ENCODE measurements at regions not wholly inside any gene's neighbourhood (a gene's known extent, or its start where the extent isn't known, plus 50 kb on each side); places are given as distances from the start of the nearest gene placed in this dataset.

DNA sequence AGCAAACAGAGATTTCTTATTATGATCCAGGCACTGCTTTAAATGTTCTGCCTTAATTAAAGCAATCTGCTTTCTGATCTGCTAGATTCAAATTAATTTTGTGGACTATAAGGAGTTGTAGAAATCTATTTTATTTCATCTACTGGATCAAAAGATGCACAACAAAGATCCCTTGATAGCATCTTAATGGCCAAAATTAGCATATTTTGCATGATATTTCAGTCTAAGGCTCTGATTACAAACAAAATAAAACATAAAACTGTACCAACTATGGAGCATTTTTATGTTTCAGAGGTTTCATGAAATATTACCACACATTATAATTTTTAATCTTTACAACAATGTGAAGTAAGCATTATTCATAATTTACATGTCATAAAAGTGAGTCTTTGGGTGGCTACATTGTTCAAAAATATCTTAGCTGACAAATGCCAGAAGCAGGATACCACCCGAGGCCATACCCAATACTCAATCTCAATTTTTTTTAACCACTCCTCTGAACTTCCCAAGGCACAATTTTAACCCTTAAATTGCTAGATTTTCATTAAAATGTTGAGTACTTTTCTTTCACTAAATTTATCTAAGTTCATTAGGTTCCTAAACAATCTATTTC is 929.5 kb downstream of the KCNA4 start:
- ATAC-seq (ENCODE audit: insufficient read depth, low FRiP score) (no peak), DNase-seq (no peak)
- TF ChIP-seq, protein P1, sequence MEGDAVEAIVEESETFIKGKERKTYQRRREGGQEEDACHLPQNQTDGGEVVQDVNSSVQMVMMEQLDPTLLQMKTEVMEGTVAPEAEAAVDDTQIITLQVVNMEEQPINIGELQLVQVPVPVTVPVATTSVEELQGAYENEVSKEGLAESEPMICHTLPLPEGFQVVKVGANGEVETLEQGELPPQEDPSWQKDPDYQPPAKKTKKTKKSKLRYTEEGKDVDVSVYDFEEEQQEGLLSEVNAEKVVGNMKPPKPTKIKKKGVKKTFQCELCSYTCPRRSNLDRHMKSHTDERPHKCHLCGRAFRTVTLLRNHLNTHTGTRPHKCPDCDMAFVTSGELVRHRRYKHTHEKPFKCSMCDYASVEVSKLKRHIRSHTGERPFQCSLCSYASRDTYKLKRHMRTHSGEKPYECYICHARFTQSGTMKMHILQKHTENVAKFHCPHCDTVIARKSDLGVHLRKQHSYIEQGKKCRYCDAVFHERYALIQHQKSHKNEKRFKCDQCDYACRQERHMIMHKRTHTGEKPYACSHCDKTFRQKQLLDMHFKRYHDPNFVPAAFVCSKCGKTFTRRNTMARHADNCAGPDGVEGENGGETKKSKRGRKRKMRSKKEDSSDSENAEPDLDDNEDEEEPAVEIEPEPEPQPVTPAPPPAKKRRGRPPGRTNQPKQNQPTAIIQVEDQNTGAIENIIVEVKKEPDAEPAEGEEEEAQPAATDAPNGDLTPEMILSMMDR (IDR thresholded peaks at IDR 0.05; ENCODE audit: control extremely low read depth, extremely low read depth) = no peak
- Histone ChIP-seq H3K27ac (ENCODE audit: low read depth in 1 of 2, low read length in 1 of 2) (no peak overlapping the region), H3K36me3 (ENCODE audit: control insufficient read depth in 4 of 4, insufficient read depth in 4 of 4, low read length in 4 of 4) (no peaks in the 10 kb centered on the region), H3K9me3 (ENCODE audit: control insufficient read depth in 4 of 4, insufficient read depth in 3 of 4, low read length in 3 of 4) (no peaks in the 10 kb centered on the region), H3K27me3 (ENCODE audit: control insufficient read depth in 3 of 3, insufficient read depth in 3 of 3, low read length in 2 of 3) (no peaks in the 10 kb centered on the region), H3K9ac (ENCODE audit: insufficient read depth in 1 of 2, low read length in 2 of 2) (no peak overlapping the region), H3K4me3 (no peak overlapping the region), H3K4me1 (ENCODE audit: control insufficient read depth in 5 of 5, insufficient read depth in 5 of 5, low read length in 5 of 5) (no peaks in the 10 kb centered on the region)
- 3 to 6% methylated on average over 1 of the region's 1 CpG for WGBS, 2 donors

DNA sequence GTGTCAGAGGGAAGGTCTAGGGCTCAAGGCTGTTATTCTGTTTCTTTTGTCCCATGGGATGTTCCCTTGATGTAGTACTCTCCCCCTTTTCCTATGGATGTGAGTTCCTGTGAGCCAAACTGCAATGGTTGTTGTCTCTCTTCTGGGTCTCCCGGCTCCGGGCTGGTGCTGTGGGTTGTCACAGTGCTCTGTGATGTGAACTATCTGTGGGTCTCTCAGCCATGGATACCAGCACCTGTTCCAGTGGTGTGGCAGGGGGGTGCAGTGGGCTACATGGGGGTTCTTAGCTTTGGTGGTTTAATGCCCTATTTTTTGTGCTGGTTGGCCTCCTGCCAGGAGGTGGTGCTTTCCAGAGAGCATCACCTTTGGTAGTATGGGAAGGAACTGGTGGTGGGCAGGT is 941.1 kb downstream of the KCNA4 start:
- no peak overlapping the region for H3K4me3 ChIP-seq
- no peak overlapping the region for H3K27ac ChIP-seq (ENCODE audit: low read depth in 1 of 2, low read length in 1 of 2)
- DNase-seq (no peak), ATAC-seq (ENCODE audit: insufficient read depth, low FRiP score) (no peak)
- WGBS, 2 donors = 85 to 93% methylated on average over 2 of the region's 2 CpGs
- no peaks in the 10 kb centered on the region for H3K36me3 ChIP-seq (ENCODE audit: control insufficient read depth in 4 of 4, insufficient read depth in 4 of 4, low read length in 4 of 4)
- H3K9me3 ChIP-seq (ENCODE audit: control insufficient read depth in 4 of 4, insufficient read depth in 3 of 4, low read length in 3 of 4) = peaks cover 0 to 12% (median 2%) of the 10 kb centered on the region in 4 donors
- H3K9ac ChIP-seq (ENCODE audit: insufficient read depth in 1 of 2, low read length in 2 of 2) = no peak overlapping the region
- H3K4me1 ChIP-seq (ENCODE audit: control insufficient read depth in 5 of 5, insufficient read depth in 5 of 5, low read length in 5 of 5) = no peaks in the 10 kb centered on the region
- TF ChIP-seq, protein P1 (IDR thresholded peaks at IDR 0.05; ENCODE audit: control extremely low read depth, extremely low read depth) = no peak
- H3K27me3 ChIP-seq (ENCODE audit: control insufficient read depth in 3 of 3, insufficient read depth in 3 of 3, low read length in 2 of 3) = no peaks in the 10 kb centered on the region

DNA sequence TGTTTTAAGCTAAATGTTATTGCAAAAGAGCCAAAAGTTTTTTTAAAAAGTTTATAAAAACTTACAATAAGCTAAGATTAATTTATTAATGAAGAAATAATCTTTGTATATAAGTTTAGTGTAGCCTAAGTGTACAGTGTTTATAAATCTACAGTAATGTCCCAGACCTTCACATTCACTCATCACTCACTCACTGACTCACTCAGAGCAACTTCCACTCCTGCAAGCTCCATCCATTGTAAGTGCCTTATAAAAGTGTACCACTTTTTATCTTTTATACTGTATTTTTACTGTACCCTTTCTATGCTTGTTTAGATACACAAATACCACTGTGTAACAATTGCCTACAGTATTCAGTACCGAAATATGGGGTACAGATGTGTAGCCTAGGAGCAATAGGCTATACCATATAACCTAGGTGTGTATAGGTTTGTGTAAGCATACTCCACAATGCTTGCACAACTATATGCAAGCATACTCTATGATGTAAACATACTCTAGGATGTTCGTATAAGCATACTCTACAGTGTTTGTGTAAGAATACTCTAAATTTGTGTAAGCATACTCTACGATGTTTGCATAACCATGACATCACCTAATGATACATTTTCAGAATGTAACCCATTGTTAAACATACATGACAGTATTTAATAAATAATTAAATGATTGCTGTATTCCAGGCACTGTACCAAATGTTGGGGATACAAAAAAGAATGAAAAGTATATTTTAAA is 953.0 kb downstream of the KCNA4 start:
- H3K9me3 ChIP-seq (ENCODE audit: control insufficient read depth in 4 of 4, insufficient read depth in 3 of 4, low read length in 3 of 4) = no peaks in the 10 kb centered on the region
- no peaks in the 10 kb centered on the region for H3K36me3 ChIP-seq (ENCODE audit: control insufficient read depth in 4 of 4, insufficient read depth in 4 of 4, low read length in 4 of 4)
- TF ChIP-seq, protein P1 (IDR thresholded peaks at IDR 0.05; ENCODE audit: control extremely low read depth, extremely low read depth) = no peak
- no peak overlapping the region for H3K4me3 ChIP-seq
- no peak overlapping the region for H3K27ac ChIP-seq (ENCODE audit: low read depth in 1 of 2, low read length in 1 of 2)
- ATAC-seq (ENCODE audit: insufficient read depth, low FRiP score) (no peak), DNase-seq (no peak)
- H3K9ac ChIP-seq (ENCODE audit: insufficient read depth in 1 of 2, low read length in 2 of 2) = no peak overlapping the region
- no peaks in the 10 kb centered on the region for H3K27me3 ChIP-seq (ENCODE audit: control insufficient read depth in 3 of 3, insufficient read depth in 3 of 3, low read length in 2 of 3)
- no peaks in the 10 kb centered on the region for H3K4me1 ChIP-seq (ENCODE audit: control insufficient read depth in 5 of 5, insufficient read depth in 5 of 5, low read length in 5 of 5)
- WGBS, 2 donors = 56 to 73% methylated on average over 3 of the region's 3 CpGs

Data from lung (tissue), 11 donors.